ENCODE measurements at regions not wholly inside any gene's neighbourhood (a gene's known extent, or its start where the extent isn't known, plus 50 kb on each side); places are given as distances from the start of the nearest gene placed in this dataset.

GRCh38 chr20:12305188-12305950, 387.7 kb downstream of the BTBD3 start (continued):
- TF ChIP-seq ATF2 (IDR thresholded peaks at IDR 0.05; ENCODE audit: low read length) (no peak), JUND (IDR thresholded peaks at IDR 0.05; ENCODE audit: low read length) (no peak), CHD2 (IDR thresholded peaks at IDR 0.05; ENCODE audit: low read length) (no peak)

Data from H1 (cell line).